ENCODE measurements at regions not wholly inside any gene's neighbourhood (a gene's known extent, or its start where the extent isn't known, plus 50 kb on each side); places are given as distances from the start of the nearest gene placed in this dataset.

GRCh38 chr17:77846531-77847085, 111.9 kb upstream of the TNRC6C start:
- Histone ChIP-seq H3K27ac (ENCODE audit: low read depth in 1 of 2, low read length in 2 of 2) (no peak overlapping the region), H3K4me3 (ENCODE audit: low read depth in 1 of 3, low read length in 3 of 3) (no peak overlapping the region), H3K36me3 (ENCODE audit: control insufficient read depth in 4 of 4, insufficient read depth in 3 of 4, low read depth in 1 of 4, low read length in 3 of 4) (no peaks in the 10 kb centered on the region), H3K4me1 (ENCODE audit: control insufficient read depth in 4 of 4, insufficient read depth in 4 of 4, low read length in 3 of 4) (no peaks in the 10 kb centered on the region), H3K9me3 (ENCODE audit: control insufficient read depth in 4 of 4, low read length in 3 of 4) (no peaks in the 10 kb centered on the region), H3K27me3 (ENCODE audit: control insufficient read depth in 4 of 4, insufficient read depth in 4 of 4, low read length in 3 of 4) (no peaks in the 10 kb centered on the region), H3K9ac (ENCODE audit: low read depth in 1 of 2, low read length in 2 of 2) (no peak overlapping the region)
- no peak for DNase-seq (ENCODE audit: low spot score)
- 70% methylated on average over 5 of the region's 5 CpGs for WGBS
- TF ChIP-seq HNF4G (IDR thresholded peaks at IDR 0.05) (no peak), RXRA (IDR thresholded peaks at IDR 0.05) (no peak), SP1 (IDR thresholded peaks at IDR 0.05) (no peak), ATF3 (IDR thresholded peaks at IDR 0.05) (no peak), GABPA (IDR thresholded peaks at IDR 0.05 in 1 of 2, conservative IDR thresholded peaks at IDR 0.05 in 1 of 2) (no peak), FOXA2 (IDR thresholded peaks at IDR 0.05) (no peak), REST (IDR thresholded peaks at IDR 0.05) (no peak), TAF1 (conservative IDR thresholded peaks at IDR 0.05) (no peak), YY1 (IDR thresholded peaks at IDR 0.05) (no peak), NR2F2 (IDR thresholded peaks at IDR 0.05) (no peak), MAX (IDR thresholded peaks at IDR 0.05) (no peak), ZBTB33 (IDR thresholded peaks at IDR 0.05) (no peak), CTCF (IDR thresholded peaks at IDR 0.05; ENCODE audit: low read depth, low read length, missing input control) (no peak), EGR1 (IDR thresholded peaks at IDR 0.05; ENCODE audit: low read depth in 2 of 2) (no peak), RAD21 (IDR thresholded peaks at IDR 0.05) (no peak), JUND (IDR thresholded peaks at IDR 0.05) (no peak), HNF4A (conservative IDR thresholded peaks at IDR 0.05) (no peak), FOXA1 (IDR thresholded peaks at IDR 0.05) (no peak)

Data from liver (tissue), 8 donors.